C4-2B (cell line): ENCODE measurements at regions not wholly inside any gene's neighbourhood (a gene's known extent, or its start where the extent isn't known, plus 50 kb on each side); places are given as distances from the start of the nearest gene placed in this dataset.

Experiments
- H3K27ac ChIP-seq: fragments of 450-650 bp; 2 replicates; pipeline ENCODE4 v1.5.1; 2017
- ZFX ChIP-seq: fragments of 450-650 bp; IDR thresholded peaks from 2 replicates; pipeline ENCODE4 v1.6.1; 2017
- TF ChIP-seq, protein P1 (sequence below): fragments of 450-650 bp; conservative IDR thresholded peaks from 2 replicates; pipeline ENCODE4 v1.5.1; 2017; ENCODE audit warnings: mild to moderate bottlenecking

- H3K27ac ChIP-seq = no peak overlapping the region
- TF ChIP-seq ZFX = no peak
- TF ChIP-seq, protein P1, sequence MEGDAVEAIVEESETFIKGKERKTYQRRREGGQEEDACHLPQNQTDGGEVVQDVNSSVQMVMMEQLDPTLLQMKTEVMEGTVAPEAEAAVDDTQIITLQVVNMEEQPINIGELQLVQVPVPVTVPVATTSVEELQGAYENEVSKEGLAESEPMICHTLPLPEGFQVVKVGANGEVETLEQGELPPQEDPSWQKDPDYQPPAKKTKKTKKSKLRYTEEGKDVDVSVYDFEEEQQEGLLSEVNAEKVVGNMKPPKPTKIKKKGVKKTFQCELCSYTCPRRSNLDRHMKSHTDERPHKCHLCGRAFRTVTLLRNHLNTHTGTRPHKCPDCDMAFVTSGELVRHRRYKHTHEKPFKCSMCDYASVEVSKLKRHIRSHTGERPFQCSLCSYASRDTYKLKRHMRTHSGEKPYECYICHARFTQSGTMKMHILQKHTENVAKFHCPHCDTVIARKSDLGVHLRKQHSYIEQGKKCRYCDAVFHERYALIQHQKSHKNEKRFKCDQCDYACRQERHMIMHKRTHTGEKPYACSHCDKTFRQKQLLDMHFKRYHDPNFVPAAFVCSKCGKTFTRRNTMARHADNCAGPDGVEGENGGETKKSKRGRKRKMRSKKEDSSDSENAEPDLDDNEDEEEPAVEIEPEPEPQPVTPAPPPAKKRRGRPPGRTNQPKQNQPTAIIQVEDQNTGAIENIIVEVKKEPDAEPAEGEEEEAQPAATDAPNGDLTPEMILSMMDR = no peak
Observed at GRCh38 chr5:145708169-145708568, 127.0 kb downstream of the PRELID2 start.

- no peak overlapping the region for H3K27ac ChIP-seq
- TF ChIP-seq ZFX = no peak
- TF ChIP-seq, protein P1 = no peak
Observed at GRCh38 chr5:145704724-145705123, 130.4 kb downstream of the PRELID2 start.

DNA sequence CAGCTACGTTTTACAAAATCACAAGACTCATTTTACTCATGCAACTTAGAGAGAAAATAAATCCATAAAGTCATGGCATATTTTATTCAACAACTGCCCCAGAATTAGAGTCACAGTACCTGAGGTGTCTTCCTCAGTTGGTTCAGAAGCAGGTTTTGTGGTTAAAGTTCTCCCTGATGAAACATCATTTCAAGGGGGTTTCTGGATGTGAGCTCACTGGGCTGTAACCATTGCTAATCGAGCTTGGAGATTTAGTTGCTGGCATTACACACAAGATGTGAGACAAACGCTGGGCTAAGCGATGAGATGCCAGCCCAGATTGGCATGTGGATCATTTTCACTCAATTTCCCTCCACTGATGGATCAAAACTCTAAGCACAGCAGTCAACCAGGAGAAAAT, 131.3 kb downstream of the PRELID2 start:
- TF ChIP-seq, protein P1 = no peak
- TF ChIP-seq ZFX = no peak
- no peak overlapping the region for H3K27ac ChIP-seq

DNA sequence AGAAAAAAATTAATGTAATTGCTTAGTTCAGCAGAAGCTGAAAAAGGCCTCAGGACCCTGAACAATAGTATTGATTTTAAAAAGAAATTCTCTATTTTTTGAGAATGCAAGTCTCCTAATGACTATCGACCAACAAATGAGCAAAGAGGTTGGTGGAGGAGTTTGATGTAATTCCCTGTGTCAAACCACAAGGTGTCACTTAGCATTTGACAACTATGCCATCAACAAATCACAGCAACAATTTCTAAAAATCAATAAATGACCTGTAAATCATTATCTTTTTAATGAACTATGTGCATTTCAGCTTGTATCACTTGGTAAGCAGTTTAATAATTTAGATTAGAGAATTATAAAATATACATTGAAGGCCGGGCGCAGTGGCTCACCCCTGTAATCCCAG, 133.7 kb downstream of the PRELID2 start:
- H3K27ac ChIP-seq = no peak overlapping the region
- TF ChIP-seq, protein P1 = peak; percentile 26
- no peak for TF ChIP-seq ZFX

GRCh38 chr5:145699846-145700245, 135.3 kb downstream of the PRELID2 start:
- TF ChIP-seq ZFX = no peak
- TF ChIP-seq, protein P1 = no peak
- H3K27ac ChIP-seq = no peak overlapping the region

DNA sequence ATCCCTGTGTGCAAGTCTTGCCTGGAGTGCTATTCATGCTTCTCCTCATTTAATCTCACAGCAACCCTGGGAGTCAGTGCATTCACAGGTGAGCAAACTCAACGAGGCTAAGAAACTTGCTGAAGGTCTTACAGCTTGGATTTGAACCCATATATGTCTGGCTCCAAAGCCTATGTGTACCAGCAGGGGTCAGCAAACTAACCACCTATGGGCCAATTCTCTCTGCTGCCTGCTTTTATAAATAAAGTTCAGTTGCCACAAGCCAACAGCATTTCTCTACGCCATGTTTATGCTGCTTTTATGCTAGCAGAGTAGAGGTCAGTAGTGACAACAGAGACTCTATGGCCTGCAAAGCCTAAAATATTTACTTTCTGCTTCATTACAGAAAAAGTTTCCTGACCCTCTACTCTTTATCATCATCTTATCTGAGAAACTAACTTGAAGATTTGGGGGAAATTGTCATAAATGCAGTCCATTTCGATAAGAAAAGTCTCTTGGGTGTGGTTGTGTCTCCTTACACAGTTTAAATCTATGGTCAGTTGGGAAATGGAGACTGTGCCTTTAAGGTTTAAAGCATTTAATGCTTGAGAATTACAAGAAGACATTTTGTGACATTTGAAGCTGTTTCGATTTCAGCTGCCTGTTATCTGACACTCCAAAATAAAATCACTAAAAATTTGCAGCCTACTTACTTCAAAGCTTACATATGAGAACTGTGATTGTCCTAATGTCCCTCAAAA, 137.7 kb downstream of the PRELID2 start:
- TF ChIP-seq, protein P1 = peak; percentile 64
- TF ChIP-seq ZFX = no peak
- no peak overlapping the region for H3K27ac ChIP-seq

DNA sequence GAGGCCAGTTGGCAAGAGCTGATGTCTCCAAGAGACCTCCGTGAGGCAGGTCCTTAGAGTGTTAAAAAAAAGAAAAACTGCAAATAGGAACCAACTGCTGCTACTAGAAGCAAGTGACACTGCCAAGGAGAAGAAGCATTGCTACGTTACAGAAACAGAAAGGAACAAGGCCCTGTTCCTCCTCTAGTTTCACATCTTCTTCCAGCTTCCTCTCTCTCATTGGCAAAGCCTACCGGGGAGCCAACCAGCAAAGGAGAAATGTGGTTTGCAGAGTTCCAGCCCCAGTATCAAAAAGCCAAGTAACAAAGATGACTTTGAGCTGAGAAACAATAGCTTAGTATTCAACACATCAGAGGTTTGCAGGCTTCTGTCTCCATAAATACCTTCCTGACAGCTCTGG, 145.9 kb downstream of the PRELID2 start:
- TF ChIP-seq, protein P1 = no peak
- TF ChIP-seq ZFX = no peak
- no peak overlapping the region for H3K27ac ChIP-seq
